ENCODE measurements at regions not wholly inside any gene's neighbourhood (a gene's known extent, or its start where the extent isn't known, plus 50 kb on each side); places are given as distances from the start of the nearest gene placed in this dataset.

GRCh38 chr4:171646984-171647383 is 166.2 kb upstream of the GALNTL6 start:
- Histone ChIP-seq H3K9me3 (peaks cover 0 to 6% (median 0%) of the 10 kb centered on the region in 4 donors), H3K36me3 (no peaks in the 10 kb centered on the region), H3K27ac (no peak overlapping the region), H3K4me1 (no peaks in the 10 kb centered on the region), H3K4me3 (no peak overlapping the region), H3K27me3 (no peaks in the 10 kb centered on the region)
- TF ChIP-seq POLR2AphosphoS5 (IDR thresholded peaks at IDR 0.05): no peak
- TF ChIP-seq POLR2A (IDR thresholded peaks at IDR 0.05): no peak
- no peak for TF ChIP-seq CTCF (IDR thresholded peaks at IDR 0.05)
- no peak for TF ChIP-seq EP300 (IDR thresholded peaks at IDR 0.05)
- DNase-seq: no peak
- WGBS, 5 donors: 70 to 80% (median 72%) methylated on average over 6 of the region's 6 CpGs
- intact Hi-C loops (cut with DNase I; ENCODE audit: low total_unique reads): no loop called here

- intact Hi-C loops (cut with DNase I; ENCODE audit: low total_unique reads): no loop called here
- no peaks in the 10 kb centered on the region for H3K4me1 ChIP-seq
- 76 to 79% (median 77%) methylated on average over 7 of the region's 7 CpGs for WGBS, 5 donors
Measured at GRCh38 chr4:171644430-171645057, 168.7 kb upstream of the GALNTL6 start.

GRCh38 chr4:171639540-171639939 is 173.7 kb upstream of the GALNTL6 start:
- WGBS, 5 donors: 35 to 47% (median 42%) methylated on average over 5 of the region's 5 CpGs
- H3K27me3 ChIP-seq: no peaks in the 10 kb centered on the region
- H3K36me3 ChIP-seq: no peaks in the 10 kb centered on the region
- TF ChIP-seq EP300 (IDR thresholded peaks at IDR 0.05) (no peak), POLR2A (IDR thresholded peaks at IDR 0.05) (no peak), CTCF (IDR thresholded peaks at IDR 0.05) (no peak), POLR2AphosphoS5 (IDR thresholded peaks at IDR 0.05) (no peak)
- no peaks in the 10 kb centered on the region for H3K9me3 ChIP-seq
- H3K4me3 ChIP-seq: no peak overlapping the region
- no peak overlapping the region for H3K27ac ChIP-seq
- intact Hi-C loops (cut with DNase I; ENCODE audit: low total_unique reads): no loop called here
- no peak for DNase-seq
- H3K4me1 ChIP-seq: no peaks in the 10 kb centered on the region

More at GRCh38 chr4:171644430-171645057, 168.7 kb upstream of the GALNTL6 start:
- Histone ChIP-seq H3K36me3 (no peaks in the 10 kb centered on the region), H3K4me3 (no peak overlapping the region), H3K9me3 (no peaks in the 10 kb centered on the region), H3K27ac (no peak overlapping the region), H3K27me3 (no peaks in the 10 kb centered on the region)
- DNase-seq: no peak
- no peak for TF ChIP-seq POLR2AphosphoS5 (IDR thresholded peaks at IDR 0.05)

- DNase-seq: no peak
- no peaks in the 10 kb centered on the region for H3K27me3 ChIP-seq
- intact Hi-C loops (cut with DNase I; ENCODE audit: low total_unique reads): no loop called here
- no peaks in the 10 kb centered on the region for H3K36me3 ChIP-seq
- H3K27ac ChIP-seq: no peak overlapping the region
- 82 to 92% (median 89%) methylated on average over 2 of the region's 2 CpGs for WGBS, 5 donors
- H3K9me3 ChIP-seq: no peaks in the 10 kb centered on the region
- no peak overlapping the region for H3K4me3 ChIP-seq
- no peaks in the 10 kb centered on the region for H3K4me1 ChIP-seq
- no peak for TF ChIP-seq POLR2AphosphoS5 (IDR thresholded peaks at IDR 0.05)
- TF ChIP-seq CTCF (IDR thresholded peaks at IDR 0.05): no peak
- no peak for TF ChIP-seq EP300 (IDR thresholded peaks at IDR 0.05)
- TF ChIP-seq POLR2A (IDR thresholded peaks at IDR 0.05): no peak
Measured at GRCh38 chr4:171636606-171637005, 176.6 kb upstream of the GALNTL6 start.

GRCh38 chr4:171629737-171630136 is 183.5 kb upstream of the GALNTL6 start:
- 81 to 93% (median 88%) methylated on average over 17 to 18 of the region's 18 CpGs for WGBS, 5 donors
- no peak overlapping the region for H3K27ac ChIP-seq
- no peak for DNase-seq
- intact Hi-C loops (cut with DNase I; ENCODE audit: low total_unique reads): no loop called here
- no peaks in the 10 kb centered on the region for H3K9me3 ChIP-seq
- no peaks in the 10 kb centered on the region for H3K36me3 ChIP-seq
- no peaks in the 10 kb centered on the region for H3K27me3 ChIP-seq
- no peaks in the 10 kb centered on the region for H3K4me1 ChIP-seq
- TF ChIP-seq POLR2A (IDR thresholded peaks at IDR 0.05): no peak
- TF ChIP-seq CTCF (IDR thresholded peaks at IDR 0.05): no peak
- no peak for TF ChIP-seq EP300 (IDR thresholded peaks at IDR 0.05)
- no peak for TF ChIP-seq POLR2AphosphoS5 (IDR thresholded peaks at IDR 0.05)
- H3K4me3 ChIP-seq: no peak overlapping the region
